ENCODE measurements at regions not wholly inside any gene's neighbourhood (a gene's known extent, or its start where the extent isn't known, plus 50 kb on each side); places are given as distances from the start of the nearest gene placed in this dataset.
"Not testable (repeated sequence)": the region's sequence is repeated elsewhere in the genome, so short reads cannot be mapped to it uniquely, and the experiment has no call there.

DNA sequence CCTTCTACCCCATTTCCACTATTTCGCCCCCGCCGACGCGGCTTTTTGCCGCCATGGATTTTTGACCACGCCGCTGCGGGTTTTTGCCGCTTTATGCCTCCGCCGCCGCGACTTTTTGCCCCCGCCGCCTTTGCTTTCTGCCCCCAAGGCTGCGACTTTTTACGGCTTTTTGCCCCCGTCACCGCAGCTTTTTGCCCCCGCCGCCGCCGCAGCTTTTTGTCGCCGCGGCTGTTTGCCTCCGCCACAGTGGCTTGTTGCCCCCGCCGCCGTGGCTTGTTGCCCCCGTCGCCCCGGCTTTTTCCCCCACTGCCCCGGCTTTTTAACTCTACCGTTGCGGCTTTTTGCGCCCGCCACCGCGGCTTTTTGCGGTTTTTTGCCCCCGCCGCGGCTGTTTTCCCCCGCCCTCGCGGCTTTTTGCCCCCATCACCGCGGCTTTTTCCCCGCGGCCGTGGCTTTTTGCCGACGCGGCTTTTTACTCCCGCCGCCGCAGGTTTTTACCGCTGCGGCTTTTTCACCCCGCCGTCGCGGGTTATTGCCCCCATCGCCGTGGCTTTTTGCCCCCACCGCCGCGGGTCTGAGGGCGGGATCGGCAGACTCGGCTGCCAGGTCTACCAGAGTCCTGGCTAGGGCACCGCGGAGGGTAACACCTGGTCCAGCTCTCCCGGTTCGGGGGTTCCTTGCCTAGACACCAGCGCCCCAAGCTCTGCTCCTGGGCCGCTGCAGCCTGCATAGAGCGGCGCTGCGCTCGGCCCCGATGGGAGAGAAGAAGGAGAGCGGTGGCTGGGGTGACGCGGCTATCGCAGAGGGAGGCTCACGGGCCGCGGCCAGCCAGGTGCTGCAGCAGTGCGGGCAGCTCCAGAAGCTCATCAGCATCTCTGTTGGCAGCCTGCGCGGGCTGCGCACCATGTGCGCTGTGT, 562.7 kb upstream of the WSB1 start:
- Histone ChIP-seq H3K36me3 (ENCODE audit: insufficient read depth, low read length) (no peaks in the 10 kb centered on the region), H3K9ac (ENCODE audit: low read length) (no peak overlapping the region), H3K9me3 (ENCODE audit: low read length) (no peaks in the 10 kb centered on the region), H3K27me3 (ENCODE audit: insufficient read depth, low read depth, low read length) (no peaks in the 10 kb centered on the region), H3F3A (ENCODE audit: insufficient read depth, low read length, poor library complexity, severe bottlenecking) (no peaks in the 10 kb centered on the region), H3K9me2 (ENCODE audit: insufficient read depth, low read length) (no peaks in the 10 kb centered on the region), H3K79me2 (replicated peaks; ENCODE audit: insufficient read depth, low read length) (no peaks in the 10 kb centered on the region), H3K27ac (ENCODE audit: low read length) (no peak overlapping the region), H3K4me3 (ENCODE audit: low read length) (no peak overlapping the region), H4K20me1 (ENCODE audit: insufficient read depth) (no peaks in the 10 kb centered on the region), H2AFZ (ENCODE audit: low read depth, low read length) (no peak overlapping the region), H3K4me2 (ENCODE audit: low read length) (no peak overlapping the region)
- TF ChIP-seq, protein P1, sequence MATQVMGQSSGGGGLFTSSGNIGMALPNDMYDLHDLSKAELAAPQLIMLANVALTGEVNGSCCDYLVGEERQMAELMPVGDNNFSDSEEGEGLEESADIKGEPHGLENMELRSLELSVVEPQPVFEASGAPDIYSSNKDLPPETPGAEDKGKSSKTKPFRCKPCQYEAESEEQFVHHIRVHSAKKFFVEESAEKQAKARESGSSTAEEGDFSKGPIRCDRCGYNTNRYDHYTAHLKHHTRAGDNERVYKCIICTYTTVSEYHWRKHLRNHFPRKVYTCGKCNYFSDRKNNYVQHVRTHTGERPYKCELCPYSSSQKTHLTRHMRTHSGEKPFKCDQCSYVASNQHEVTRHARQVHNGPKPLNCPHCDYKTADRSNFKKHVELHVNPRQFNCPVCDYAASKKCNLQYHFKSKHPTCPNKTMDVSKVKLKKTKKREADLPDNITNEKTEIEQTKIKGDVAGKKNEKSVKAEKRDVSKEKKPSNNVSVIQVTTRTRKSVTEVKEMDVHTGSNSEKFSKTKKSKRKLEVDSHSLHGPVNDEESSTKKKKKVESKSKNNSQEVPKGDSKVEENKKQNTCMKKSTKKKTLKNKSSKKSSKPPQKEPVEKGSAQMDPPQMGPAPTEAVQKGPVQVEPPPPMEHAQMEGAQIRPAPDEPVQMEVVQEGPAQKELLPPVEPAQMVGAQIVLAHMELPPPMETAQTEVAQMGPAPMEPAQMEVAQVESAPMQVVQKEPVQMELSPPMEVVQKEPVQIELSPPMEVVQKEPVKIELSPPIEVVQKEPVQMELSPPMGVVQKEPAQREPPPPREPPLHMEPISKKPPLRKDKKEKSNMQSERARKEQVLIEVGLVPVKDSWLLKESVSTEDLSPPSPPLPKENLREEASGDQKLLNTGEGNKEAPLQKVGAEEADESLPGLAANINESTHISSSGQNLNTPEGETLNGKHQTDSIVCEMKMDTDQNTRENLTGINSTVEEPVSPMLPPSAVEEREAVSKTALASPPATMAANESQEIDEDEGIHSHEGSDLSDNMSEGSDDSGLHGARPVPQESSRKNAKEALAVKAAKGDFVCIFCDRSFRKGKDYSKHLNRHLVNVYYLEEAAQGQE (IDR thresholded peaks at IDR 0.05; ENCODE audit: borderline replicate concordance), result no peak
- TF ChIP-seq TAF1 (IDR thresholded peaks at IDR 0.05; ENCODE audit: low read depth) (no peak), MXI1 (conservative IDR thresholded peaks at IDR 0.05; ENCODE audit: poor library complexity, severe bottlenecking) (no peak), EP300 (conservative IDR thresholded peaks at IDR 0.05; ENCODE audit: poor library complexity, severe bottlenecking) (no peak), POLR2AphosphoS5 (IDR thresholded peaks at IDR 0.05) (no peak), RAD21 (conservative IDR thresholded peaks at IDR 0.05) (no peak)

DNA sequence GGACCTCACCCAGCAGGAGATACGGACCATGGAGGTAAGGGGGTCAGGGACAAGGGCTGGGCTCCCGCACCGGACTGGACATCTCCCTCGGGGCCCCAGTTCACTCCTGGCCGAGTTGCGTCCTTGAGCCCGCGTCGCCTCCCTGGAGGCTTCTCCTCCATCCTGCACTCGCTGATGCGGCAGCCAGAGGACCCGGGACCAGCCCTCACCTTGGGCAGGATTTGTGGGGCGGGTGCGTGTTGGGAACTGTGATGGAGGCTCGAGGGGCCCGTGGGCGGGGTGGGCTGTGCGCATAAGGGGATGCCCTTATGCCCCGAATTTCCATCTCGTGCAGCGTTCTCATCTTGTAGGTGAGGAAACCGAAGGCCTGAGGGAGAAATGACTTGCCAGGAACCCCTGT, 562.0 kb upstream of the WSB1 start:
- H3K79me2 ChIP-seq (replicated peaks; ENCODE audit: insufficient read depth, low read length); H3K9ac ChIP-seq (ENCODE audit: low read length); H3K36me3 ChIP-seq (ENCODE audit: insufficient read depth, low read length); H3K9me3 ChIP-seq (ENCODE audit: low read length); H3K4me3 ChIP-seq (ENCODE audit: low read length); H3K27ac ChIP-seq (ENCODE audit: low read length); H4K20me1 ChIP-seq (ENCODE audit: insufficient read depth); H3K9me2 ChIP-seq (ENCODE audit: insufficient read depth, low read length); H3K4me2 ChIP-seq (ENCODE audit: low read length); H2AFZ ChIP-seq (ENCODE audit: low read depth, low read length); H3F3A ChIP-seq (ENCODE audit: insufficient read depth, low read length, poor library complexity, severe bottlenecking); H3K27me3 ChIP-seq (ENCODE audit: insufficient read depth, low read depth, low read length): not testable (repeated sequence)

DNA sequence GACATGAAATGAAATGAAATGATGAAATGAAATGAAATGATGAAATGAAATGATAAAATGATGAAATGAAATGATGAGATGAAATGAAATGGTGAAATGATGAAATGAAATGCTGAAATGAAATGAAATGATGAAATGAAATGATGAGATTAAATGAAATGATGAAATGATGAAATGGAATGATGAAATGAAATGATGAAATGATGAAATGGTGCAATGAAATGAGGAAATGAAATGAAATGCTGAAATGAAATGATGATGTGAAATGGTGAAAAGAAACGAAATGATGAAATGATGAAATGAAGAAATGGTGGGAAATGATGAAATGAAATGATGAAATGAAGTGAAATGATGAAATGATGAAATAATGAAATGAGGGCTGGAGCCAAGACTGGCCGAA, 559.1 kb upstream of the WSB1 start:
- not testable (repeated sequence) for H3K79me2 ChIP-seq (replicated peaks; ENCODE audit: insufficient read depth, low read length); H3K36me3 ChIP-seq (ENCODE audit: insufficient read depth, low read length); H3K4me3 ChIP-seq (ENCODE audit: low read length); H3K4me2 ChIP-seq (ENCODE audit: low read length); H3K9me3 ChIP-seq (ENCODE audit: low read length); H3K27ac ChIP-seq (ENCODE audit: low read length); H3K9me2 ChIP-seq (ENCODE audit: insufficient read depth, low read length); H2AFZ ChIP-seq (ENCODE audit: low read depth, low read length); H4K20me1 ChIP-seq (ENCODE audit: insufficient read depth); H3K9ac ChIP-seq (ENCODE audit: low read length); H3F3A ChIP-seq (ENCODE audit: insufficient read depth, low read length, poor library complexity, severe bottlenecking); H3K27me3 ChIP-seq (ENCODE audit: insufficient read depth, low read depth, low read length)

DNA sequence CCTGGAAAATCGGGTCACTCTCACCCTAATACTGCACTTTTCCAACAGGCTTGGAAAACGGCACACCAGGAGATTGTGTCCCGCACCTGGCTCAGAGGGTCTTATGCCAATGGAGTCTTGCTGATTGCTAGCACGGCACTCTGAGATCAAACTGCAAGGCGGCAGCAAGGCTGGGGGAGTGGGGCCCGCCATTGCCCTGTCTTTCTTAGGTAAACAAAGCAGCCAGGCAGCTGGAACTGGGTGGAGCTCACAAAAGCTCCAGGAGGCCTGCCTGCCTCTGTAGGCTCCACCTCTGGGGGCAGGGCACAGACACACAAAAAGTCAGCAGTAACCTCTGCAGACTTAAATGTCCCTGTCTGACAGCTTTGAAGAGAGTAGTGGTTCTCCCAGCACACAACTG, 557.9 kb upstream of the WSB1 start:
- not testable (repeated sequence) for H2AFZ ChIP-seq (ENCODE audit: low read depth, low read length); H3K4me3 ChIP-seq (ENCODE audit: low read length); H3K9ac ChIP-seq (ENCODE audit: low read length); H3K9me3 ChIP-seq (ENCODE audit: low read length); H3K36me3 ChIP-seq (ENCODE audit: insufficient read depth, low read length); H3K79me2 ChIP-seq (replicated peaks; ENCODE audit: insufficient read depth, low read length); H3K4me2 ChIP-seq (ENCODE audit: low read length); H4K20me1 ChIP-seq (ENCODE audit: insufficient read depth); H3F3A ChIP-seq (ENCODE audit: insufficient read depth, low read length, poor library complexity, severe bottlenecking); H3K9me2 ChIP-seq (ENCODE audit: insufficient read depth, low read length); H3K27me3 ChIP-seq (ENCODE audit: insufficient read depth, low read depth, low read length); H3K27ac ChIP-seq (ENCODE audit: low read length)
